Endothelial cell of umbilical vein (primary cell): ENCODE measurements at regions not wholly inside any gene's neighbourhood (a gene's known extent, or its start where the extent isn't known, plus 50 kb on each side); places are given as distances from the start of the nearest gene placed in this dataset.
A peak's percentile ranks its signal among the peaks of the same experiment; 100 is the strongest.

Experiments
- BruUV-seq: library from RNA; stranded (reverse); fragments of 400-500 nt; replicated peaks from 2 replicates; lab custom pipeline; 2021; lab: Mats Ljungman, UMichigan
- CTCF ChIA-PET: fragments of 300-600, 350-600 bp; sonication (Branson Sonifier 250); formaldehyde crosslinking; loops from one replicate; lab custom pipeline; 2021; ENCODE audit warnings: antibody characterized with exemption, inconsistent platforms; lab: Charles Lee
- POLR2A ChIA-PET: fragments of 300-600, 350-600 bp; sonication (Branson Sonifier 250); formaldehyde crosslinking; loops from one replicate; lab custom pipeline; 2021; ENCODE audit warnings: antibody characterized with exemption, inconsistent platforms; lab: Charles Lee
- DNase-seq: peaks from one replicate; pipeline ENCODE4 v3.0.0-alpha.2; 2011; ENCODE audit warnings: low read depth, low spot score
- FAIRE-seq: peaks from 2 replicates; lab custom pipeline; 2011; peaks lifted over from hg19 to GRCh38; lab: Jason Lieb, UNC
- H2AFZ ChIP-seq: 2 replicates; pipeline ENCODE4 v1.6.0; 2012; ENCODE audit warnings: low read depth, low read length, control low read depth, inconsistent platforms
- H3K27ac ChIP-seq: 2 replicates; pipeline ENCODE4 v1.5.1; 2011; ENCODE audit warnings: low read depth, mild to moderate bottlenecking, control low read depth, low read length, moderate library complexity; ENCODE audit not compliant: insufficient read depth
- H3K27me3 ChIP-seq, 2 experiments: 2 replicates each; pipeline versions ENCODE4 v1.6.0 to v1.6.1; 2011; ENCODE audit warnings: low read length in 2 of 2, mixed read lengths in 1 of 2; ENCODE audit not compliant: control insufficient read depth in 2 of 2, insufficient read depth in 2 of 2
- H3K36me3 ChIP-seq, 2 experiments: 2 replicates in 1 of 2; 3 replicates in 1 of 2; pipeline ENCODE4 v1.5.1; 2011; ENCODE audit warnings: low read length in 2 of 2, mild to moderate bottlenecking in 1 of 2, moderate library complexity in 1 of 2; ENCODE audit not compliant: control insufficient read depth in 2 of 2, insufficient read depth in 2 of 2; ENCODE audit errors: extremely low read depth in 1 of 2
- H3K4me1 ChIP-seq: 3 replicates; pipeline ENCODE4 v1.5.1; 2011; ENCODE audit warnings: mild to moderate bottlenecking, low read length; ENCODE audit not compliant: control insufficient read depth, insufficient read depth; ENCODE audit errors: extremely low read depth
- H3K4me2 ChIP-seq: 2 replicates; pipeline ENCODE4 v1.6.1; 2011; ENCODE audit warnings: low read length, control low read depth, mixed read lengths; ENCODE audit not compliant: insufficient read depth
- H3K4me3 ChIP-seq, 3 experiments: fragments of 200-600 bp in 1 of 3; sonication (generic), shearing (Covaris generic) in 1 of 3; replicated peaks in 1 of 3; 2 replicates each; pipeline ENCODE4 v1.5.1; 2011 to 2016; ENCODE audit warnings: control low read depth in 3 of 3, low read length in 3 of 3, mild to moderate bottlenecking in 2 of 3, inconsistent platforms in 1 of 3, low read depth in 1 of 3, moderate library complexity in 1 of 3; ENCODE audit not compliant: insufficient read depth in 1 of 3
- H3K79me2 ChIP-seq: 2 replicates; pipeline ENCODE4 v1.6.0; 2012; ENCODE audit warnings: low read length, inconsistent platforms; ENCODE audit not compliant: control insufficient read depth, insufficient read depth
- H3K9ac ChIP-seq: replicated peaks from 2 replicates; pipeline ENCODE3; 2011; ENCODE audit warnings: low read length, control low read depth; ENCODE audit not compliant: insufficient read depth; ENCODE audit errors: extremely low read depth
- H3K9me1 ChIP-seq: replicated peaks from 3 replicates; pipeline ENCODE4 v1.6.0; 2011; ENCODE audit warnings: mild to moderate bottlenecking, low read length; ENCODE audit not compliant: control insufficient read depth, insufficient read depth; ENCODE audit errors: extremely low read depth
- H3K9me3 ChIP-seq: replicated peaks from 2 replicates; pipeline ENCODE4 v1.5.1; 2012; ENCODE audit warnings: low read length, inconsistent platforms; ENCODE audit not compliant: control insufficient read depth, insufficient read depth
- H4K20me1 ChIP-seq: replicated peaks from 2 replicates; pipeline ENCODE3; 2011; ENCODE audit warnings: mild to moderate bottlenecking, low read length; ENCODE audit not compliant: control insufficient read depth, insufficient read depth; ENCODE audit errors: extremely low read depth
- EZH2 ChIP-seq: IDR thresholded peaks from 2 replicates; pipeline ENCODE4 v1.6.1; 2012; ENCODE audit warnings: borderline replicate concordance, low read depth, mild to moderate bottlenecking, moderate library complexity, low read length, inconsistent platforms; ENCODE audit not compliant: severe bottlenecking
- FOS ChIP-seq: IDR thresholded peaks from 2 replicates; pipeline ENCODE4 v1.6.1; 2011; ENCODE audit warnings: mild to moderate bottlenecking, low read length, moderate library complexity, borderline replicate concordance; ENCODE audit not compliant: insufficient read depth
- GATA2 ChIP-seq: IDR thresholded peaks from 2 replicates; pipeline ENCODE4 v1.7.0; 2011; ENCODE audit warnings: low read depth, mild to moderate bottlenecking, moderate library complexity, mixed read lengths, low read length; ENCODE audit not compliant: insufficient read length, insufficient read depth
- JUN ChIP-seq: IDR thresholded peaks from 2 replicates; pipeline ENCODE4 v1.6.1; 2011; ENCODE audit warnings: borderline replicate concordance, low read depth; ENCODE audit not compliant: insufficient read length, insufficient read depth
- MYC ChIP-seq: IDR thresholded peaks from one replicate; pipeline ENCODE4 v1.6.1; 2011; ENCODE audit warnings: mild to moderate bottlenecking, low read depth, low read length
- POLR2A ChIP-seq: IDR thresholded peaks from 2 replicates; pipeline ENCODE4 v1.6.1; 2012; ENCODE audit warnings: low read depth, mild to moderate bottlenecking, control low read depth, low read length
- POLR2AphosphoS5 ChIP-seq: IDR thresholded peaks from 2 replicates; pipeline ENCODE4 v1.6.1; 2012; ENCODE audit warnings: low read depth, mild to moderate bottlenecking, control low read depth, low read length, moderate library complexity; ENCODE audit not compliant: insufficient read depth
- dilution Hi-C: fragments of 300-500 bp; cut with MboI; formaldehyde crosslinking; loops from one replicate; pipeline ENCODE4 v1.15.0; 2019; ENCODE audit warnings: low sequenced_read_pairs; ENCODE audit not compliant: extremely low pct_ligation_motif_present
- intact Hi-C: fragments of 100-400 bp; cut with micrococcal nuclease; formaldehyde crosslinking; loops from one replicate; pipeline ENCODE4 v1.10.0; 2022
- TF ChIP-seq, protein P1 (sequence below): IDR thresholded peaks from 2 replicates; pipeline ENCODE4 v1.6.1; 2011; ENCODE audit not compliant: insufficient read depth, insufficient read length
- TF ChIP-seq, protein P2 (sequence below), 2 donors: IDR thresholded peaks; 1 replicate in 1 of 2; 2 replicates in 1 of 2; pipeline ENCODE4 v1.5.1; 2011; ENCODE audit warnings: low read length in 2 of 2, mild to moderate bottlenecking in 2 of 2, moderate library complexity in 2 of 2, control low read depth in 1 of 2, inconsistent platforms in 1 of 2, low read depth in 1 of 2; ENCODE audit not compliant: insufficient read depth in 1 of 2; ENCODE audit errors: extremely low read depth in 1 of 2

DNA sequence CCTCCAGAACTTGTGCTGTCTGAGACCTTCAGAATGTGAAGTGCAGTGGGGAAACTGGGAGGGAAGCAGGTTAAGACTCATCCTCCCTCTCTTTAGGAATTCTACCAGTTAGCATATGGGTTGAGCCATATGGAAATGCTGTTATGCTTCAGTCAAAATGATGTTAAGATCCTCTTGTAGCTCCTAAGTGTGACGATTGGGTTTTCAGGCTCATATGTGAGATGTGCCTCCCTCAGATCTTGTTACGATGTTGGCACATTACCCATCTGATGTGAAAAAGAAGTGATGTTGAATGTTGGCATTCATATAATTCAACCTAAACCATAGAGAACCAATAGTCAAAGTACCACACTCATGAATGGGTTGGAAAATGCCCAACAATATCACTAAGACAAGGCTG lies 67.8 kb upstream of the IPO5 start:
- no peak for TF ChIP-seq JUN
- Histone ChIP-seq H4K20me1 (no peaks in the 10 kb centered on the region), H3K9me3 (no peaks in the 10 kb centered on the region), H3K27me3 (no peaks in the 10 kb centered on the region), H3K4me3 (no peak overlapping the region), H3K4me1 (no peaks in the 10 kb centered on the region), H3K9ac (no peak overlapping the region), H3K27ac (no peak overlapping the region), H3K79me2 (no peaks in the 10 kb centered on the region), H2AFZ (no peak overlapping the region), H3K4me2 (no peak overlapping the region), H3K9me1 (no peaks in the 10 kb centered on the region), H3K36me3 (no peaks in the 10 kb centered on the region)
- FAIRE-seq (no peak), DNase-seq (no peak)
- POLR2A ChIA-PET, result no interaction called here
- CTCF ChIA-PET, result interaction anchor here (1.3 kb wide), 1 partner anchor 30 kb away, joined by 4 read pairs; no protein-coding TSS in a partner anchor
- dilution Hi-C loops (no loop called here), intact Hi-C loops (no loop called here)
- BruUV-seq, result no TSS peak

- CTCF ChIA-PET, result interaction anchor here (1.0 to 1.1 kb wide), 2 partner anchors 10 to 872 kb away, joined by 3 read pairs; no protein-coding TSS in a partner anchor
- BruUV-seq, result no TSS peak
- no peak overlapping the region for H3K4me2 ChIP-seq
- no peak overlapping the region for H3K9ac ChIP-seq
- H3K9me1 ChIP-seq, result no peaks in the 10 kb centered on the region
- no peak overlapping the region for H3K27ac ChIP-seq
- no peaks in the 10 kb centered on the region for H3K79me2 ChIP-seq
- POLR2A ChIA-PET, result no interaction called here
- no peaks in the 10 kb centered on the region for H3K9me3 ChIP-seq
- H2AFZ ChIP-seq, result no peak overlapping the region
- H4K20me1 ChIP-seq, result no peaks in the 10 kb centered on the region
- intact Hi-C loops, result no loop called here
- no peaks in the 10 kb centered on the region for H3K4me1 ChIP-seq
- FAIRE-seq, result no peak
- H3K36me3 ChIP-seq, result no peaks in the 10 kb centered on the region
- dilution Hi-C loops, result no loop called here
- H3K27me3 ChIP-seq, result no peaks in the 10 kb centered on the region
- no peak overlapping the region for H3K4me3 ChIP-seq
- peak; percentile 4 for DNase-seq
- TF ChIP-seq, protein P1, sequence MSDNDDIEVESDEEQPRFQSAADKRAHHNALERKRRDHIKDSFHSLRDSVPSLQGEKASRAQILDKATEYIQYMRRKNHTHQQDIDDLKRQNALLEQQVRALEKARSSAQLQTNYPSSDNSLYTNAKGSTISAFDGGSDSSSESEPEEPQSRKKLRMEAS, result no peak
- TF ChIP-seq JUN (no peak), MYC (no peak), POLR2A (no peak), POLR2AphosphoS5 (no peak), FOS (no peak), GATA2 (no peak), EZH2 (no peak)
- TF ChIP-seq, protein P2, sequence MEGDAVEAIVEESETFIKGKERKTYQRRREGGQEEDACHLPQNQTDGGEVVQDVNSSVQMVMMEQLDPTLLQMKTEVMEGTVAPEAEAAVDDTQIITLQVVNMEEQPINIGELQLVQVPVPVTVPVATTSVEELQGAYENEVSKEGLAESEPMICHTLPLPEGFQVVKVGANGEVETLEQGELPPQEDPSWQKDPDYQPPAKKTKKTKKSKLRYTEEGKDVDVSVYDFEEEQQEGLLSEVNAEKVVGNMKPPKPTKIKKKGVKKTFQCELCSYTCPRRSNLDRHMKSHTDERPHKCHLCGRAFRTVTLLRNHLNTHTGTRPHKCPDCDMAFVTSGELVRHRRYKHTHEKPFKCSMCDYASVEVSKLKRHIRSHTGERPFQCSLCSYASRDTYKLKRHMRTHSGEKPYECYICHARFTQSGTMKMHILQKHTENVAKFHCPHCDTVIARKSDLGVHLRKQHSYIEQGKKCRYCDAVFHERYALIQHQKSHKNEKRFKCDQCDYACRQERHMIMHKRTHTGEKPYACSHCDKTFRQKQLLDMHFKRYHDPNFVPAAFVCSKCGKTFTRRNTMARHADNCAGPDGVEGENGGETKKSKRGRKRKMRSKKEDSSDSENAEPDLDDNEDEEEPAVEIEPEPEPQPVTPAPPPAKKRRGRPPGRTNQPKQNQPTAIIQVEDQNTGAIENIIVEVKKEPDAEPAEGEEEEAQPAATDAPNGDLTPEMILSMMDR (IDR thresholded peaks at IDR 0.05; ENCODE audit: extremely low read depth in 1 of 2, insufficient read depth in 1 of 2, low read depth in 1 of 2, low read length in 2 of 2), result no peak
Observed at GRCh38 chr13:97889803-97890202, 63.7 kb upstream of the IPO5 start.
